ENCODE measurements at regions not wholly inside any gene's neighbourhood (a gene's known extent, or its start where the extent isn't known, plus 50 kb on each side); places are given as distances from the start of the nearest gene placed in this dataset.
"Not testable (repeated sequence)": the region's sequence is repeated elsewhere in the genome, so short reads cannot be mapped to it uniquely, and the experiment has no call there.

GRCh38 chr1:218494449-218494852, 149.3 kb downstream of the TGFB2 start:
- DNase-seq, result no peak

- no peak for DNase-seq
Measured at GRCh38 chr1:218495931-218496330, 150.8 kb downstream of the TGFB2 start.

- peak; percentile 94 to 98 for DNase-seq
Measured at GRCh38 chr1:218496561-218496960, 151.4 kb downstream of the TGFB2 start.

- peak; percentile 41 to 71 for DNase-seq
Measured at GRCh38 chr1:218498056-218498938, 153.2 kb downstream of the TGFB2 start.

- peak in 1 of 2 experiments; percentile 71 for DNase-seq
Measured at GRCh38 chr1:218499011-218499691, 154.0 kb downstream of the TGFB2 start.

GRCh38 chr1:218499911-218500310, 154.8 kb downstream of the TGFB2 start:
- DNase-seq, result no peak

GRCh38 chr1:218501161-218501560, 156.0 kb downstream of the TGFB2 start:
- no peak for DNase-seq

- DNase-seq, result no peak
Measured at GRCh38 chr1:218502383-218502782, 157.2 kb downstream of the TGFB2 start.

- DNase-seq, result no peak
Measured at GRCh38 chr1:218503102-218503501, 158.0 kb downstream of the TGFB2 start.

- no peak for DNase-seq
Measured at GRCh38 chr1:218507355-218508002, 162.3 kb downstream of the TGFB2 start.

GRCh38 chr1:218510153-218510772, 165.1 kb downstream of the TGFB2 start:
- no peak for DNase-seq

- DNase-seq, result no peak
Measured at GRCh38 chr1:218513328-218513727, 168.2 kb downstream of the TGFB2 start.

- DNase-seq, result no peak
Measured at GRCh38 chr1:218514689-218515088, 169.6 kb downstream of the TGFB2 start.

- no peak for DNase-seq
Measured at GRCh38 chr1:218516526-218516925, 171.4 kb downstream of the TGFB2 start.

GRCh38 chr1:218517459-218517858, 172.3 kb downstream of the TGFB2 start:
- DNase-seq, result no peak

GRCh38 chr1:218518216-218518740, 173.1 kb downstream of the TGFB2 start:
- DNase-seq, result no peak

GRCh38 chr1:218520646-218521045, 175.5 kb downstream of the TGFB2 start:
- not testable (repeated sequence) for DNase-seq

GRCh38 chr1:218521414-218522169, 176.5 kb downstream of the TGFB2 start:
- peak in 1 of 2 experiments; percentile 33 for DNase-seq

GRCh38 chr1:218524526-218524925, 179.4 kb downstream of the TGFB2 start:
- no peak for DNase-seq

- no peak for DNase-seq
Measured at GRCh38 chr1:218525031-218525430, 179.9 kb downstream of the TGFB2 start.

GRCh38 chr1:218525451-218526197, 180.5 kb downstream of the TGFB2 start:
- DNase-seq, result no peak

All from SW 1271 (cell line).